Breast epithelium (tissue), 3 donors: ENCODE measurements at regions not wholly inside any gene's neighbourhood (a gene's known extent, or its start where the extent isn't known, plus 50 kb on each side); places are given as distances from the start of the nearest gene placed in this dataset.
"Not testable (repeated sequence)": the region's sequence is repeated elsewhere in the genome, so short reads cannot be mapped to it uniquely, and the experiment has no call there.

ENCODE experiments used
- CTCF ChIP-seq, 3 donors: fragments of 450-650 bp; IDR thresholded peaks; one replicate each; pipeline ENCODE4 v1.5.1; 2016 to 2017; ENCODE audit warnings: antibody characterized with exemption in 3 of 3, mild to moderate bottlenecking in 3 of 3, moderate library complexity in 3 of 3
- POLR2A ChIP-seq: fragments of 450-650 bp; IDR thresholded peaks from one replicate; pipeline ENCODE4 v1.6.1; 2016; ENCODE audit warnings: antibody characterized with exemption, mild to moderate bottlenecking, moderate library complexity
- POLR2AphosphoS5 ChIP-seq, 3 donors: sonication (generic); formaldehyde crosslinking; IDR thresholded peaks; one replicate each; pipeline ENCODE4 v1.6.1; 2017; ENCODE audit warnings: antibody characterized with exemption in 3 of 3

DNA sequence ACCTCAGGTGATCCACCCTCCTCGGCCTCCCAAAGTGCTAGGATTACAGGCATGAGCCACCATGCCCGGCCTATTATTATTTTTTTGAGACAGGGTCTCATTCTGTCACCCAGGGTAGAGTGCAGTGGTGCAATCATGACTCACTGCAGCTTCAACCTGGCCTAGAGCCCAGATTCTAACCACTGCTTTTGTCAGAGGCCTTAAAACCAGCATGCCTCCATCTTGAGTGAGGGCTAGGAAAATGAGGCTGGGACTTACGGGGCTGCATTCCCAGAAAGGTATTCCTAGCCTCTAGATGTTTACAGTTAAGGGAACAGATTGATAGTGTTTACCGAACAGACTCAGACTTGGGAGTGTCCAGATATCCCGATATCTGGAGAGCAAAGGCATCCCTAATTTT lies 57.6 kb upstream of the ATF7IP2 start:
- not testable (repeated sequence) for TF ChIP-seq CTCF (IDR thresholded peaks at IDR 0.05); POLR2AphosphoS5 (IDR thresholded peaks at IDR 0.05); POLR2A
